T follicular helper cell (primary cell): ENCODE measurements at regions not wholly inside any gene's neighbourhood (a gene's known extent, or its start where the extent isn't known, plus 50 kb on each side); places are given as distances from the start of the nearest gene placed in this dataset.
"Not testable (repeated sequence)": the region's sequence is repeated elsewhere in the genome, so short reads cannot be mapped to it uniquely, and the experiment has no call there.

ENCODE experiments used
- DNase-seq: peaks from one replicate; pipeline ENCODE4 v3.0.0-alpha.2; 2020; ENCODE audit warnings: low read depth

DNA sequence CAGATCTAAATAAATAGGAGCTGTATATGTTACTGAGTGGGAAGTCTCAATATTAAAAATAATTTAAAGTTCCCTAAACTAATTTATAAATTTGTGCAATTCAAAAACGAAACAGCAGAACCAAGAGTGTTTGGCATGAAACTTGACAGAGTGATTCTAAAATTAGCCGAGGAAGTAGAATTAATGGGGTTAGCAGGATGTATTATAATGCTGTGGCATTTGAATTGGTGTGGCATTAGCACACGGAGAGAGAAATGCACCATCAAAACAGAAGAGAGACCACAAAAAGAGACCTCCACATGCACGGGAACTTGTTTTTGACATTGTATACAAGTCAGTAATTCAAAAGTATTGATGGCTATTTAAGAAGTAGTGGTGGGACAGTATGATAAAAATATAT is 366.0 kb upstream of the RGS6 start:
- no peak for DNase-seq

- not testable (repeated sequence) for DNase-seq
Measured at GRCh38 chr14:71567499-71568133, 364.6 kb upstream of the RGS6 start.

GRCh38 chr14:71574976-71575375 is 357.3 kb upstream of the RGS6 start:
- DNase-seq = no peak

- no peak for DNase-seq
Measured at GRCh38 chr14:71576472-71576871, 355.8 kb upstream of the RGS6 start.

GRCh38 chr14:71579331-71579730 is 352.9 kb upstream of the RGS6 start:
- no peak for DNase-seq

- no peak for DNase-seq
Measured at GRCh38 chr14:71582705-71583104, 349.5 kb upstream of the RGS6 start.

- no peak for DNase-seq
Measured at GRCh38 chr14:71583194-71583593, 349.0 kb upstream of the RGS6 start.

- DNase-seq = no peak
Measured at GRCh38 chr14:71583705-71584104, 348.5 kb upstream of the RGS6 start.

GRCh38 chr14:71585361-71585760 is 346.9 kb upstream of the RGS6 start:
- no peak for DNase-seq

GRCh38 chr14:71586131-71586897 is 345.9 kb upstream of the RGS6 start:
- no peak for DNase-seq

DNA sequence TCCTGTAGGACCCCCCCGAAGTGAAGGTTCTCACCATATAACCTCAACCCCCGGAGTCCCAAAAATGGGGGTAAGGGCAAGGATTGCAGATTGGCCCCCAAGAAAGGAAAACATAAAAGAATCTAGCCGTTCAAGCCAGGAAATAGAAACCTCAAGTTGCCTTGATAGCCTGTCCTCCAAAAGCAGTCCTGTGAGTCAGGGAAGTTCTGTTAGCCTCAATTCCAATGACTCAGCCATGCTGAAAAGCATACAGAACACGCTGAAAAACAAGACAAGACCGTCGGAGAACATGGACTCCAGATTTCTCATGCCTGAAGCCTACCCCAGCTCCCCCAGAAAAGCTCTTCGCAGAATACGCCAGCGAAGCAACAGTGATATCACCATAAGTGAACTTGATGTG is 344.2 kb upstream of the RGS6 start:
- no peak for DNase-seq

DNA sequence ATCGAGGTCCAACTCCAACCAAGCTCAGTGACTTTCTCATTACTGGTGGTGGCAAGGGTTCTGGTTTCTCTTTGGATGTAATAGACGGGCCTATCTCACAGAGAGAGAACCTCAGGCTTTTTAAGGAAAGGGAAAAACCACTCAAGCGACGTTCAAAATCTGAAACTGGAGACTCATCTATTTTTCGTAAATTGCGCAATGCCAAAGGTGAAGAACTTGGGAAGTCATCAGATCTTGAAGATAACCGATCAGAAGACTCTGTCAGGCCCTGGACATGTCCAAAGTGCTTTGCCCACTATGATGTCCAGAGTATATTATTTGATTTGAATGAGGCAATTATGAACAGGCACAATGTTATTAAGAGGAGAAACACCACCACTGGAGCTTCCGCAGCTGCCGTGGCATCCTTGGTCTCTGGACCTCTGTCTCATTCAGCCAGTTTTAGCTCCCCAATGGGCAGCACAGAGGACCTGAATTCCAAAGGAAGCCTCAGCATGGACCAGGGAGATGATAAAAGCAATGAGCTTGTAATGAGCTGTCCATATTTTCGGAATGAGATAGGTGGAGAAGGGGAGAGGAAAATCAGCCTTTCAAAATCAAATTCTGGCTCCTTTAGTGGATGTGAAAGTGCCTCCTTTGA is 343.5 kb upstream of the RGS6 start:
- DNase-seq = no peak

DNA sequence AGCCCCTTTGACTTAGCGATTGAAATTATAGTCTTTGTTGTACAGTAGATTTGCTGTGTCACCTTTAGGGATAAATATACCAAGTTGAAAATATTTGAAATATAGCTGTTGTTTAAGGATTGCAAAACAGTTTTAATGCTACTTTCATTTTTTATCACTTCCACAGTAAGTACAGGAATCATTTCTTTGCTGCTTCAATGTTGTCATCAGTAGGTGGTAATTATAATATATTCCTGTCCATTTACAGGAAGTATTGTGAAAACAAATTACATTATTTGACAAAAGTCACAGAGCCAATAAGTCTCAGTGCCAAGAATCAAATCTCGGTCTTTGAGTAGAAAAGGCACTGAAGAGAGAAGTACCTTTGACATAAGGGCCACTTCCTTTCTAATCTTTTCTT is 342.6 kb upstream of the RGS6 start:
- DNase-seq = no peak

GRCh38 chr14:71590131-71590530 is 342.1 kb upstream of the RGS6 start:
- no peak for DNase-seq

DNA sequence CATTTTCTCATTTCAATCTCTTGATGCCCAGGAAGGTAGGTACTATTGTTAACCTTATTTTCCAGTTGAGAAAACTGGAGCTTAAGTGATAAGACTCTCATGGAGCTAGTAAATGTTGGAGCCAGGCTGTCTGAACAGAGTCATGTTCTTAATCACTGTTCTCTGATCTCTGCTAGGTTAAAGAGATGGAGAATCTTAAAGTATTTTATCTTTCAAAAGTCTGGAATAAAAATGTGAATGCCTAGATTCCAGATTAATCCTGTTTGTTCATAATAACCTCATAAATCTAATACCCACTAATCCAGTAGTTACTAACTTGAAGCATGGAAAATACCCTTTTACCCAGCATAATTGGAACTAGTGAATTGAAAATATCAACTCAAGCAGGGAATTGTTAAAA is 341.0 kb upstream of the RGS6 start:
- no peak for DNase-seq

- no peak for DNase-seq
Measured at GRCh38 chr14:71591929-71592328, 340.3 kb upstream of the RGS6 start.

DNA sequence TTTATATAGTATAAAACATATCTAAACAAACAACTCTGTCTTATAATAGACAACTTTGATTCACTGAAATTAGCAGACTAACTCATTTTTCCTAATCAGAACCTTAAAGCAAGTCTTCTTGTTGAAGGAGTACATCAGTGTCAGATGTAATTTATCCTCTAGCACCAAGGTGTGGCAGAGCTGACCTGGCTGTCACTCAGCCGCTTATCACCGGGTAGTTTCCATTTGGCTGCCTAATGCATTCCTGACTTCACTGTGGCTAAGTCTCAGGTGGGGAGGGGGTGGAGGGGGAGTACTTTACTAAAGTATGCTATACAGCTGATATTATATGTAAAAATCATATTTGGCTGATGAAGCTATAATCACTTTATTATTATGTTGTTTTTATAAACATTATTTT is 339.9 kb upstream of the RGS6 start:
- no peak for DNase-seq

DNA sequence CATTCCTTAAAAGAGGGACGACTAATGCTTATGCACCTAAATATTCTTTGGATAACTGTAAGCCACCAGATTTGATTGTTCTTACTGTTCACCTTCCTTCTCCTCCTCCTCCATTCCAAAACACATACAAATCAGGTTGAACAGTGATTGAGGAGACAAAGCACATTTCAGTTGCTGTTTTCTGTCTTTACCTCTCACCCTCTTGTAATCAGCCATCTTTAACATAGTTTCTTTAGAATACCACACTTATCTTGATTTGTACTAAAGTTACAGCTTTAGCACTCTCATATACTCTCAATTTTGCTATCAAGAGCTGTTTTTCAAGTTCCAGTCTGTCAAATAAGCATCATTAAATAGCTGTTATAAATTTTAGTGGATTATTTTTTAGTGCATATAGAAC is 338.3 kb upstream of the RGS6 start:
- no peak for DNase-seq

GRCh38 chr14:71594821-71595220 is 337.4 kb upstream of the RGS6 start:
- DNase-seq = no peak

DNA sequence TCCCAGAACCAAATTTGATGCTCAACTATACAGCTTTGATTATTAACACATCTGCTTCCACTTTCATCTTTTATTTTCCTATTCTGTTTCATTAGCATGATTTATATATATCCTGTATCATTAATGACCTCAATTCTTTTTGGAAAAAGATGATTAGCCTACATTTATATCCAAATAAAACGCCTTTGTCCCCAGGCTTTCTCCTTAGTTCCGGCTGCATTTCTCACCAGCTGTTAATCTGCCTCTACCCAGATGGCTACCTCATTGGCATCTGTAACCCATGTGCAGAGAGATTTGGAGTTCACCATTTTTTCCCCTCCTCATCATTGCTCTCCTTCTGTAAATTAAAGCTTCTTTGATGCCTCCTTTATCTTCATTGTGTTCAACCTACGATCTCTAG is 336.8 kb upstream of the RGS6 start:
- DNase-seq = no peak

- no peak for DNase-seq
Measured at GRCh38 chr14:71597287-71597920, 334.8 kb upstream of the RGS6 start.

GRCh38 chr14:71597955-71598660 is 334.1 kb upstream of the RGS6 start:
- no peak for DNase-seq
